ENCODE measurements at regions not wholly inside any gene's neighbourhood (a gene's known extent, or its start where the extent isn't known, plus 50 kb on each side); places are given as distances from the start of the nearest gene placed in this dataset.

DNA sequence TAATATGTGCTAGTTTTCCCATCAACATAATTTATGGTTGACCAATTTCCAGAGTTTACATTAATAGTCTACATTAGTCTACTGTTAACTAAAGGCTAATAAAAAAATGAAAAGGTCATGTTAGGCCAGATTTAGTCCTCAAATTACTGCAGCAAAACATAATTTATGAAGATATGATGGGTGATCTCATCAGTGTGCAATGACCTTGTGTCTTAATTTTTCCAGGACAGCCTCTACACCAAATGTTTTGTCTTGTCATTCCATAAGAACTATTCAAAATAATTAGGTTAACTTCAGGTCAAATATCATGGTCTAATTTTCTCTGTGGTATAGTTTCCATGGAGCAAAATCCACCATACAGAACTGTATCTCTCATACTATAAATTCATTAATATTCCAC lies 234.2 kb downstream of the COL12A1 start:
- Histone ChIP-seq H3K27me3 (ENCODE audit: control insufficient read depth, insufficient read depth, low read length) (no peaks in the 10 kb centered on the region; the same call in 1 of the 2 replicates), H3K36me3 (ENCODE audit: control insufficient read depth, insufficient read depth, low read length) (no peaks in the 10 kb centered on the region), H3K4me3 (ENCODE audit: low read depth, low read length) (no peak overlapping the region)
- TF ChIP-seq CTCF (IDR thresholded peaks at IDR 0.05; ENCODE audit: insufficient read depth, low read depth, low read length) = no peak
- no peak for DNase-seq (ENCODE audit: low read depth)
- CTCF ChIA-PET = no interaction called here
- POLR2A ChIA-PET = no interaction called here

GRCh38 chr6:74969591-74970267 lies 236.1 kb downstream of the COL12A1 start:
- no peaks in the 10 kb centered on the region; the same call in 1 of the 2 replicates for H3K27me3 ChIP-seq (ENCODE audit: control insufficient read depth, insufficient read depth, low read length)
- H3K4me3 ChIP-seq (ENCODE audit: low read depth, low read length) = no peak overlapping the region
- POLR2A ChIA-PET = no interaction called here
- DNase-seq (ENCODE audit: low read depth) = no peak
- no peaks in the 10 kb centered on the region for H3K36me3 ChIP-seq (ENCODE audit: control insufficient read depth, insufficient read depth, low read length)
- TF ChIP-seq CTCF (IDR thresholded peaks at IDR 0.05; ENCODE audit: insufficient read depth, low read depth, low read length) = no peak
- CTCF ChIA-PET = no interaction called here

GRCh38 chr6:74967821-74968220 lies 238.0 kb downstream of the COL12A1 start:
- no peak overlapping the region for H3K4me3 ChIP-seq (ENCODE audit: low read depth, low read length)
- ChIA-PET POLR2A (interaction anchor here (0.5 kb wide), 1 partner anchor 235 kb away, joined by 3 read pairs; no protein-coding TSS in a partner anchor), CTCF (no interaction called here)
- no peaks in the 10 kb centered on the region for H3K27me3 ChIP-seq (ENCODE audit: control insufficient read depth, insufficient read depth, low read length)
- TF ChIP-seq CTCF (IDR thresholded peaks at IDR 0.05; ENCODE audit: insufficient read depth, low read depth, low read length) = no peak
- no peak for DNase-seq (ENCODE audit: low read depth)
- H3K36me3 ChIP-seq (ENCODE audit: control insufficient read depth, insufficient read depth, low read length) = no peaks in the 10 kb centered on the region

DNA sequence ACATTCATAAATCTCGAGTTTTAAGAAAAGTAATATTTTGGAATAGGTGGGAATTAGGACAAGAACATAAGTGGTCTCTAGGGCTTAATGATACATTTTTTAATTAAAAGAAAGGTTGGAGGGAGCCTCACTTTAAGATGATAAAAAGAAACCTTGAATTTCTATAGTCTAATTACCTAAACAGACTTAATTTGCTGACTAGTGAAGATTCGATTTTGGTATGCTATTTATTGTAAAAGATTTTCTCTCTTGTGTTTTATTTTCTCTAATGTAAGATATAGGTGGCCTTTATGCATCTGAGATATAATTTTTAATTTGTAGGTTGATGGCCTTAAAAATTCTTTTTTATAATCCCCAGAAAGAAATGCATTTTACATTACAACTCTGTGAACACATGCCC lies 239.1 kb downstream of the COL12A1 start:
- DNase-seq (ENCODE audit: low read depth) = no peak
- TF ChIP-seq CTCF (IDR thresholded peaks at IDR 0.05; ENCODE audit: insufficient read depth, low read depth, low read length) = no peak
- Histone ChIP-seq H3K4me3 (ENCODE audit: low read depth, low read length) (no peak overlapping the region), H3K36me3 (ENCODE audit: control insufficient read depth, insufficient read depth, low read length) (no peaks in the 10 kb centered on the region), H3K27me3 (ENCODE audit: control insufficient read depth, insufficient read depth, low read length) (no peaks in the 10 kb centered on the region)
- CTCF ChIA-PET = no interaction called here
- POLR2A ChIA-PET = no interaction called here

GRCh38 chr6:74964871-74965441 lies 240.9 kb downstream of the COL12A1 start:
- no peak for TF ChIP-seq CTCF (IDR thresholded peaks at IDR 0.05; ENCODE audit: insufficient read depth, low read depth, low read length)
- no peak for DNase-seq (ENCODE audit: low read depth)
- Histone ChIP-seq H3K4me3 (ENCODE audit: low read depth, low read length) (no peak overlapping the region), H3K27me3 (ENCODE audit: control insufficient read depth, insufficient read depth, low read length) (no peaks in the 10 kb centered on the region), H3K36me3 (ENCODE audit: control insufficient read depth, insufficient read depth, low read length) (no peaks in the 10 kb centered on the region)
- CTCF ChIA-PET = interaction anchor here (0.5 to 3.4 kb wide), 2 partner anchors 9 to 37 kb away, joined by 3 to 7 read pairs; no protein-coding TSS in a partner anchor
- POLR2A ChIA-PET = no interaction called here

All from BJ (cell line).